Omental fat pad (tissue), 3 donors: ENCODE measurements at regions not wholly inside any gene's neighbourhood (a gene's known extent, or its start where the extent isn't known, plus 50 kb on each side); places are given as distances from the start of the nearest gene placed in this dataset.

Source experiments
- ATAC-seq: fragments of 150-250 bp; one replicate; pipeline ENCODE4 v1.9.1; 2016; ENCODE audit warnings: mild to moderate bottlenecking, moderate library complexity; ENCODE audit not compliant: low FRiP score
- DNase-seq: peaks from one replicate; pipeline ENCODE4 v3.0.0-alpha.2; 2019; ENCODE audit warnings: low spot score
- CTCF ChIP-seq, 3 donors: fragments of 450-650 bp; IDR thresholded peaks; one replicate each; pipeline ENCODE4 v1.5.1; 2016 to 2017; ENCODE audit warnings: antibody characterized with exemption in 3 of 3, mild to moderate bottlenecking in 3 of 3, moderate library complexity in 2 of 3

GRCh38 chr20:58007947-58008346 lies 220.5 kb downstream of the ANKRD60 start:
- DNase-seq = no peak
- ATAC-seq = no peak
- no peak for TF ChIP-seq CTCF (IDR thresholded peaks at IDR 0.05)

- no peak for TF ChIP-seq CTCF (IDR thresholded peaks at IDR 0.05)
- DNase-seq (no peak), ATAC-seq (no peak)
These were observed 221.8 kb downstream of the ANKRD60 start for GRCh38 chr20:58006346-58007316.

DNA sequence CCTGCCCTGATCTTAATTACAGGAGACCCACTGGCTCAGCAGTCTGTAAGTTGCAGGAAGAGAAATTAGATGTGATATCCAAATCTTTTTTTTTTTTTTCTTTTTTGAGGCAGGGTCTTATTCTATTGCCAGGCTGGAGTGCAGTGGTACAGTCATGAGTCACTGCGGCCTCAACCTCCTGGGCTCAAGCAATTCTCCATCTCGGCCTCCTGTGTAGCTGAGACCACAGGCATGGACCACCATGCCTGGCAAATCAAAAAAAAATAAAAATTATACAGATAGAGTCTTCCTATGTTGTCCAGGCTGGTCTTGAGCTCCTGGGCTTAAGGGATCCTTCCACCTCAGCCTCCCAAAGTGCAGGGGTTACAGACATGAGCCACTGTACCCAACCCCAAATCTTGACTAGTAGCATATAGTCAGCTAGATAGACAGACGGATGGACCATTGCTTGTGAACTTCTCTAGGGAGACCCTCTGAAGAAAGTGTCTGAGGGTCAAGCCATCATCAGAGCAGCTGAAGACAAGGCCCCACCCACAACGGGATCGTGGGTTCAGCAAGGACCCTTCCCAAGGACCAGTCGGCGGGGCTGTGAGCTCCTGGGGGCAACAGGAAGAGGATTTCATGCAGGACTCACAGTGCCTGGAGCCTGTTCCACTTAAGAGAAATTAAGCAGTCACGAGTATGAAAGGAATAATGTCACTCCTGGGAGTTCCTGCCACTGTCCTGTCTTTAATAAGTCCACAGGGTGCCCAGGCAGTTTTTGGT lies 222.7 kb downstream of the ANKRD60 start:
- DNase-seq = no peak
- TF ChIP-seq CTCF (IDR thresholded peaks at IDR 0.05) = no peak
- ATAC-seq = no peak

- TF ChIP-seq CTCF (IDR thresholded peaks at IDR 0.05) = no peak
These were observed 223.6 kb downstream of the ANKRD60 start for GRCh38 chr20:58004900-58005299.

DNA sequence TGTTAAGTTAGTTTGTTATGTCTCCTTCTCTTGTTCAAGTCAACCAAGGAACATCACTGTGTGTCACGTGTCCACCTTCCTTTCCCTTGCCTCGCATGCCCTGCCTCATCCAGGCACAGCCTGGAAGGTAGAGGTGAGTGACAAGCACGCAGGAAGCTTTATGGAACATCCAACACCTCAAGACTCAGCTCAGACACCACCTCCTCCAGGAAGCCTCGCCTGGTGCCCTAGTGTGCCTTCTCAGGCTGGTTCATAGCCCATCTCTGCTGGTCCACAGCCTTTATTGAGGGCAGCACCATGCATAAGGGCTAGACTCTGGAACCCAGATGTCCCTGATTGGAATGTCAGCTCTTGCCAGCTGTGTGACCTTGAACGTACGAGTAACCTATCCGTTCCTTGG lies 224.3 kb downstream of the ANKRD60 start:
- ATAC-seq = no peak
- DNase-seq = no peak
- TF ChIP-seq CTCF (IDR thresholded peaks at IDR 0.05) = no peak

More at GRCh38 chr20:58004900-58005299, 223.6 kb downstream of the ANKRD60 start:
- ATAC-seq (no peak), DNase-seq (no peak)

DNA sequence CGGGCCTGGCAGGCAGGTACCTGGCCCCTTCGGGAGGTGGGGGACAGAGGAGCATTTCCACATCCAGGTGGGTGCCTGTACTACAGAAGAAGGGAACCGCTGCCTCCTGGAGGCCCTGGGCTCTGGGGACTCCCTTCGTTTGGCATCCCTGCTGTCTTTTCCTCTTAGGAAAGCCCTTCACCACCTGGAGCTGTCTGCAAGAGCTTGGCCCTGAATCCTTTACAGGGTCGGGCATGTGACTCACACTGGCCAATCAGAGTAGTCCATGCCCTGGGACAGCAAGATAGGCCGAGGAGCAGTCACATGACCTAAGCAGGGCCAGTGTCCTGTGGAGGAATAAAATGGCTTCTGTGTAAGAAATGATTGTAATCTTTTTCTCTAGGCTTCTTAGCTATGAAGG lies 224.9 kb downstream of the ANKRD60 start:
- no peak for TF ChIP-seq CTCF (IDR thresholded peaks at IDR 0.05)
- DNase-seq = no peak
- no peak for ATAC-seq
